ENCODE measurements at regions not wholly inside any gene's neighbourhood (a gene's known extent, or its start where the extent isn't known, plus 50 kb on each side); places are given as distances from the start of the nearest gene placed in this dataset.

DNA sequence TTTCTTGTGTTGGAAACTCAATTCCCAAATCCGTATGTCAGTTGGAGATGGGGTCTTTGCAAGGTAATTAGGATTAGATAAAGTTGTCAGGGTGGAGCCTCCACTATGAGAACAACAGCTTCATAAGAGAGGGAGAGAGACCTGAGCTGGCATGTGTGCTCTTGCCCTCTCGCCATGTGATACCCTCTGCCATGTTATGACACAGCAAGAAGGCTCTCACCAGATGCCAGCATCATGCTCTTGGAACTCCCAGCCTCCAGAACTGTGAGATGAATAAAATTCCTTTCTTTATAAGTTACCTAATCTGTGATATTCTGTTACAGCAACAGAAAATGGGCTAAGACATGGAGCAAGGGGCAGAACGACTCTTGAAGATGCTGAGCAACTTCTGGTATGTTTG lies 201.9 kb upstream of the BOD1L1 start:
- TF ChIP-seq CTCF (IDR thresholded peaks at IDR 0.05) (no peak), EP300 (IDR thresholded peaks at IDR 0.05) (no peak), POLR2A (IDR thresholded peaks at IDR 0.05) (no peak)

Data from tibial nerve (tissue), 4 donors.